Trophoblast cell (in vitro differentiated cells and primary cell): ENCODE measurements at regions not wholly inside any gene's neighbourhood (a gene's known extent, or its start where the extent isn't known, plus 50 kb on each side); places are given as distances from the start of the nearest gene placed in this dataset.
A peak's percentile ranks its signal among the peaks of the same experiment; 100 is the strongest.

Experiments
- DNase-seq, 2 donors: peaks; one replicate each; pipeline ENCODE4 v3.0.0-alpha.2; 2016
- H2AFZ ChIP-seq: 2 replicates; pipeline ENCODE4 v1.6.1; 2013; ENCODE audit warnings: low read length, moderate library complexity, mild to moderate bottlenecking; ENCODE audit not compliant: insufficient read depth, poor library complexity
- H2AK5ac ChIP-seq: 2 replicates; pipeline ENCODE4 v1.6.1; 2013; ENCODE audit warnings: mild to moderate bottlenecking, low read length
- H2BK120ac ChIP-seq: 2 replicates; pipeline ENCODE4 v1.6.1; 2013; ENCODE audit warnings: low read length, mild to moderate bottlenecking, moderate library complexity; ENCODE audit not compliant: insufficient read depth, poor library complexity
- H2BK12ac ChIP-seq: 2 replicates; pipeline ENCODE4 v1.6.1; 2013; ENCODE audit warnings: mild to moderate bottlenecking, low read length, moderate library complexity
- H2BK5ac ChIP-seq: 2 replicates; pipeline ENCODE4 v1.6.1; 2013; ENCODE audit warnings: low read length, low read depth, moderate library complexity, mild to moderate bottlenecking; ENCODE audit not compliant: poor library complexity
- H3K14ac ChIP-seq: 2 replicates; pipeline ENCODE4 v1.6.1; 2013; ENCODE audit warnings: mild to moderate bottlenecking, low read length
- H3K18ac ChIP-seq: 2 replicates; pipeline ENCODE4 v1.6.1; 2013; ENCODE audit warnings: mild to moderate bottlenecking, low read length
- H3K23ac ChIP-seq: 2 replicates; pipeline ENCODE4 v1.6.1; 2013; ENCODE audit warnings: low read length
- H3K27ac ChIP-seq: 2 replicates; pipeline ENCODE4 v1.5.1; 2013; ENCODE audit warnings: low read depth, mild to moderate bottlenecking, inconsistent platforms, low read length, moderate library complexity
- H3K27me3 ChIP-seq: 2 replicates; pipeline ENCODE4 v1.6.1; 2013; ENCODE audit warnings: inconsistent platforms, mild to moderate bottlenecking, low read length, moderate library complexity; ENCODE audit not compliant: insufficient read depth
- H3K36me3 ChIP-seq, 2 experiments: 1 replicate in 1 of 2; 2 replicates in 1 of 2; pipeline ENCODE4 v1.6.1; 2013; ENCODE audit warnings: low read length in 2 of 2, mild to moderate bottlenecking in 2 of 2, moderate library complexity in 1 of 2; ENCODE audit not compliant: insufficient read depth in 2 of 2, control insufficient read depth in 1 of 2
- H3K4ac ChIP-seq: 2 replicates; pipeline ENCODE4 v1.6.1; 2013; ENCODE audit warnings: low read depth, mild to moderate bottlenecking, low read length, moderate library complexity
- H3K4me1 ChIP-seq, 2 experiments: 1 replicate in 1 of 2; 2 replicates in 1 of 2; pipeline ENCODE4 v1.6.1; 2013; ENCODE audit warnings: low read length in 2 of 2, mild to moderate bottlenecking in 2 of 2, moderate library complexity in 1 of 2; ENCODE audit not compliant: insufficient read depth in 2 of 2, control insufficient read depth in 1 of 2
- H3K4me2 ChIP-seq: 2 replicates; pipeline ENCODE4 v1.6.1; 2013; ENCODE audit warnings: inconsistent platforms, mild to moderate bottlenecking, low read length, moderate library complexity
- H3K4me3 ChIP-seq: 2 replicates; pipeline ENCODE4 v1.5.1; 2013; ENCODE audit warnings: mild to moderate bottlenecking, low read depth, low read length, inconsistent platforms
- H3K79me1 ChIP-seq: one replicate; pipeline ENCODE4 v1.6.1; 2013; ENCODE audit warnings: low read length
- H3K79me2 ChIP-seq: 2 replicates; pipeline ENCODE4 v1.6.1; 2013; ENCODE audit warnings: low read length, mild to moderate bottlenecking; ENCODE audit not compliant: control insufficient read depth, insufficient read depth, poor library complexity
- H3K9ac ChIP-seq: 2 replicates; pipeline ENCODE4 v1.6.1; 2013; ENCODE audit warnings: mild to moderate bottlenecking, low read length
- H3K9me3 ChIP-seq: 2 replicates; pipeline ENCODE4 v1.6.1; 2013; ENCODE audit warnings: low read depth, mild to moderate bottlenecking, control low read depth, inconsistent platforms, low read length; ENCODE audit not compliant: insufficient read depth
- H4K12ac ChIP-seq: 2 replicates; pipeline ENCODE4 v1.6.1; 2013; ENCODE audit warnings: low read depth, mild to moderate bottlenecking, low read length, moderate library complexity
- H4K8ac ChIP-seq: 2 replicates; pipeline ENCODE4 v1.6.1; 2013; ENCODE audit warnings: low read depth, mild to moderate bottlenecking, low read length, moderate library complexity
- H4K91ac ChIP-seq: one replicate; pipeline ENCODE4 v1.6.1; 2013; ENCODE audit warnings: low read depth, mild to moderate bottlenecking, low read length, moderate library complexity
- WGBS: extraction: QIAGEN DNeasy Blood & Tissue Kit; methylation state at CpG from one replicate; pipeline ENCODE4 v1.1.7; 2013; ENCODE audit warnings: missing lambda C conversion rate; ENCODE audit not compliant: insufficient read length, insufficient coverage; ENCODE audit errors: extremely low coverage; 5-methylcytosine and 5-hydroxymethylcytosine counted together

- no peak overlapping the region for H3K18ac ChIP-seq
- H3K4ac ChIP-seq, result no peak overlapping the region
- H2BK5ac ChIP-seq, result no peak overlapping the region
- WGBS, result no CpG with 5 or more reads among the region's 1 CpG
- H3K27me3 ChIP-seq, result no peaks in the 10 kb centered on the region
- H3K23ac ChIP-seq, result no peak overlapping the region
- H3K14ac ChIP-seq, result no peak overlapping the region
- no peak overlapping the region for H3K27ac ChIP-seq
- no peak overlapping the region for H4K12ac ChIP-seq
- H2AFZ ChIP-seq, result no peak overlapping the region
- H4K8ac ChIP-seq, result no peak overlapping the region
- no peak overlapping the region for H3K4me3 ChIP-seq
- no peaks in the 10 kb centered on the region for H3K9me3 ChIP-seq
- no peak overlapping the region for H3K4me2 ChIP-seq
- no peaks in the 10 kb centered on the region for H3K79me1 ChIP-seq
- no peak overlapping the region for H4K91ac ChIP-seq
- no peak overlapping the region for H3K9ac ChIP-seq
- no peaks in the 10 kb centered on the region for H3K4me1 ChIP-seq
- H2BK12ac ChIP-seq, result no peak overlapping the region
- H3K36me3 ChIP-seq, result no peaks in the 10 kb centered on the region
- H2AK5ac ChIP-seq, result no peak overlapping the region
- H2BK120ac ChIP-seq, result no peak overlapping the region
- no peak for DNase-seq
- H3K79me2 ChIP-seq, result no peaks in the 10 kb centered on the region
These were observed 88.1 kb downstream of the RTP4 start for GRCh38 chr3:187456250-187456649.

DNA sequence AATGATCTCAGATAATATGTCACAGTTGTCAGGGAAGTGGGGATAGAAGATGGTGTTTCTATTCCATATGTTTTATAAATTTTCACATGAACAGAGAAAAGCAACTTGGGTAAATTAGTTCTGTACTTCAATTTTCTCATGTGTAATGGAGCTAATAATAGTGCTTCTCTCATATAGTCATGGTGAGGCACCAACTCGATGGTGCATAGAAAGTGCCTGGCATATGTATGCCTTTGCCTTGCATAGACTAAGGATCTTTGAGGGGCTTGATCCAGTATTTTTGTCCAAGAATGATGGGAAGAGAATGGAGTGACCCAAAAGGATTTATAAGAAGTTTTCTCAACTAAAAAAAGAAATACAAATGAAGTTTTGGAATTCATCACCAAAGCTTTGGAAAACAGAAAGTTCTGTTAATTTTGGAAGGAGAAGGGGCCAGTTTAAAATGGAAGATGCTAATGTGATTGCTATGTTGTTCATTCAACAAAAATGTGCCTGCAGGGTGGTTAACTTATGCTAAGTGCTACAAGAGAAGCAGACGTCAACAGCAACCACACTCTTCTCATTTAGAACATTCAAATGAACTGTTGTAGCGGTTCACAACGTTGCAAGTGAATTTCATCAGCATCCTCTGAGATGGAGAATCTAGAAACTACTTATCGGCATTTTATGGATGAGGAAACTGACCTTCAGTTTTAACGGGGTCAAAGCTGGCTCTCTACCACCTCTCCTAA is 86.1 kb downstream of the RTP4 start:
- no peak overlapping the region for H3K4me2 ChIP-seq
- H4K8ac ChIP-seq, result no peak overlapping the region
- no peak overlapping the region for H2AFZ ChIP-seq
- H3K27ac ChIP-seq, result no peak overlapping the region
- H3K4me1 ChIP-seq, result no peaks in the 10 kb centered on the region
- H4K12ac ChIP-seq, result no peak overlapping the region
- no CpG with 5 or more reads among the region's 6 CpGs for WGBS
- no peak overlapping the region for H4K91ac ChIP-seq
- H2BK5ac ChIP-seq, result no peak overlapping the region
- no peak overlapping the region for H2BK120ac ChIP-seq
- H3K14ac ChIP-seq, result no peak overlapping the region
- no peaks in the 10 kb centered on the region for H3K9me3 ChIP-seq
- no peak overlapping the region for H3K4me3 ChIP-seq
- no peaks in the 10 kb centered on the region for H3K27me3 ChIP-seq
- no peaks in the 10 kb centered on the region for H3K79me2 ChIP-seq
- H3K79me1 ChIP-seq, result no peaks in the 10 kb centered on the region
- H3K36me3 ChIP-seq, result no peaks in the 10 kb centered on the region
- DNase-seq, result peak in 1 of 2 donors; percentile 12
- H3K4ac ChIP-seq, result no peak overlapping the region
- H2BK12ac ChIP-seq, result no peak overlapping the region
- no peak overlapping the region for H2AK5ac ChIP-seq
- H3K23ac ChIP-seq, result no peak overlapping the region
- H3K18ac ChIP-seq, result no peak overlapping the region
- H3K9ac ChIP-seq, result no peak overlapping the region

DNA sequence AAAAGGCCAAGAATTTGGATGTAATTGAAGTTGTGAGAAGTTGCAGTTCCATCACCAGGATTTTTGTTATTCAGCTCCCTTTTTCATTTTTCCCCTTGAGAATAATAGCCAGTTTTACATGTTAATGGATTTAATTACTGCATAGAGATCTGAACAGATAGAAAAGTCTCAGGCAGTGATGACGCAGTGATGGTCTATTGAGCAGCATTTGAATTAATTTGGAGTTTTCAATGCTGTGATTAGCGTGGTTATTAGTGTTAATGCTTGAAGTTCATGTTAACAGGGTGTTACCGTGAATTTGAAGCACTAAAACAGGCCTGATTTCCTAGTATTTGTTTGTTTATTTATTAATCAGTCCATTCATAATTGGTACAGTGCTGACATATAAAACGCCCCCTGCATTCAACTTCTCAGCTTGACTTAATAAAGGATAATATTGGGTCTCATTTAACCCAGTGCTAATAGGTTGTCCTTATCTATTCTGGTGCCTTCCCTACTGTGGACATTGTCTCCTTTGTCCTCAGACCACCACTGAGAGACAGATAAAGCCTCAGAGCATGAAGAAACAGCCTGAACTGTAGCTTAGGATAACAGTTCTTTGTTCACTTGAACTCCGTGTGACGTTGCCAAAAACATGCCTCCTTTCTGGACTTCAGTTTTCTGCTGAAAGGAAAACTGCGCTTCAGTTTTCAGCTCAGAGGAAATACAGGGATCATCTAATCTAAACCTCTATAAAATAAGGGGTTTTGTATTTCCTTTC is 82.4 kb downstream of the RTP4 start:
- Histone ChIP-seq H3K4me1 (no peaks in the 10 kb centered on the region), H3K9me3 (no peaks in the 10 kb centered on the region), H3K9ac (no peak overlapping the region), H3K79me1 (no peaks in the 10 kb centered on the region), H2BK5ac (no peak overlapping the region), H3K23ac (no peak overlapping the region), H3K4me2 (no peak overlapping the region), H3K36me3 (no peaks in the 10 kb centered on the region), H2BK12ac (no peak overlapping the region), H3K79me2 (no peaks in the 10 kb centered on the region), H3K4me3 (no peak overlapping the region), H3K27ac (no peak overlapping the region), H3K18ac (no peak overlapping the region), H2BK120ac (no peak overlapping the region), H4K12ac (no peak overlapping the region), H3K14ac (no peak overlapping the region), H4K91ac (no peak overlapping the region), H2AK5ac (no peak overlapping the region), H3K4ac (no peak overlapping the region), H4K8ac (no peak overlapping the region), H2AFZ (no peak overlapping the region), H3K27me3 (no peaks in the 10 kb centered on the region)
- WGBS, result no CpG with 5 or more reads among the region's 7 CpGs
- no peak for DNase-seq

- no peak for DNase-seq
- Histone ChIP-seq H3K79me1 (no peaks in the 10 kb centered on the region), H3K4me1 (no peaks in the 10 kb centered on the region), H2AFZ (no peak overlapping the region), H3K23ac (no peak overlapping the region), H2BK5ac (no peak overlapping the region), H3K14ac (no peak overlapping the region), H3K9me3 (no peaks in the 10 kb centered on the region), H3K4ac (no peak overlapping the region), H2BK120ac (no peak overlapping the region), H3K36me3 (no peaks in the 10 kb centered on the region), H3K9ac (no peak overlapping the region), H4K91ac (no peak overlapping the region), H4K12ac (no peak overlapping the region), H4K8ac (no peak overlapping the region), H3K27ac (no peak overlapping the region), H2AK5ac (no peak overlapping the region), H3K27me3 (no peaks in the 10 kb centered on the region), H3K4me2 (no peak overlapping the region), H3K4me3 (no peak overlapping the region), H3K18ac (no peak overlapping the region), H3K79me2 (no peaks in the 10 kb centered on the region), H2BK12ac (no peak overlapping the region)
- WGBS, result no CpG with 5 or more reads among the region's 1 CpG
These were observed 80.5 kb downstream of the RTP4 start for GRCh38 chr3:187448674-187449073.
